Breast epithelium (tissue), 4 donors: ENCODE measurements at regions not wholly inside any gene's neighbourhood (a gene's known extent, or its start where the extent isn't known, plus 50 kb on each side); places are given as distances from the start of the nearest gene placed in this dataset.

ENCODE experiments used
- DNase-seq, 2 donors: peaks; one replicate each; pipeline ENCODE4 v3.0.0-alpha.2; 2019; ENCODE audit warnings: low spot score in 2 of 2
- H3K27ac ChIP-seq, 2 donors: fragments of 200-600 bp; sonication (generic) in 1 of 2; one replicate each; pipeline ENCODE4 v1.5.1; 2016 to 2019; ENCODE audit warnings: mild to moderate bottlenecking in 1 of 2
- H3K27me3 ChIP-seq, 2 donors: fragments of 200-600 bp; sonication (generic) in 1 of 2; one replicate each; pipeline versions ENCODE4 v1.5.1 to v1.6.0; 2017 to 2019; ENCODE audit warnings: control low read depth in 1 of 2, mild to moderate bottlenecking in 1 of 2
- H3K36me3 ChIP-seq: fragments of 200-600 bp; one replicate; pipeline ENCODE4 v1.5.1; 2019
- H3K4me1 ChIP-seq, 2 donors: fragments of 200-600 bp; sonication (generic); one replicate each; pipeline ENCODE4 v1.5.1; 2016 to 2019; ENCODE audit warnings: control low read depth in 1 of 2
- H3K4me3 ChIP-seq, 3 donors: fragments of 200-600 bp; sonication (generic); 1 replicate in 2 of 3; 2 replicates in 1 of 3; pipeline ENCODE4 v1.5.1; 2016 to 2019; ENCODE audit warnings: mild to moderate bottlenecking in 3 of 3, moderate library complexity in 2 of 3
- H3K9me3 ChIP-seq, 2 donors: fragments of 200-600 bp; sonication (generic) in 1 of 2; one replicate each; pipeline ENCODE4 v1.5.1; 2016 to 2019; ENCODE audit warnings: control low read depth in 1 of 2
- CTCF ChIP-seq, 3 donors: fragments of 450-650 bp; IDR thresholded peaks; one replicate each; pipeline ENCODE4 v1.5.1; 2016 to 2017; ENCODE audit warnings: antibody characterized with exemption in 3 of 3, mild to moderate bottlenecking in 3 of 3, moderate library complexity in 3 of 3
- POLR2A ChIP-seq: fragments of 450-650 bp; IDR thresholded peaks from one replicate; pipeline ENCODE4 v1.6.1; 2016; ENCODE audit warnings: antibody characterized with exemption, mild to moderate bottlenecking, moderate library complexity
- POLR2AphosphoS5 ChIP-seq, 3 donors: sonication (generic); formaldehyde crosslinking; IDR thresholded peaks; one replicate each; pipeline ENCODE4 v1.6.1; 2017; ENCODE audit warnings: antibody characterized with exemption in 3 of 3
- intact Hi-C: fragments of 100-400 bp; cut with DNase I; formaldehyde crosslinking; loops from one replicate; pipeline ENCODE4 v1.15.1; 2023; ENCODE audit warnings: low total_unique reads

DNA sequence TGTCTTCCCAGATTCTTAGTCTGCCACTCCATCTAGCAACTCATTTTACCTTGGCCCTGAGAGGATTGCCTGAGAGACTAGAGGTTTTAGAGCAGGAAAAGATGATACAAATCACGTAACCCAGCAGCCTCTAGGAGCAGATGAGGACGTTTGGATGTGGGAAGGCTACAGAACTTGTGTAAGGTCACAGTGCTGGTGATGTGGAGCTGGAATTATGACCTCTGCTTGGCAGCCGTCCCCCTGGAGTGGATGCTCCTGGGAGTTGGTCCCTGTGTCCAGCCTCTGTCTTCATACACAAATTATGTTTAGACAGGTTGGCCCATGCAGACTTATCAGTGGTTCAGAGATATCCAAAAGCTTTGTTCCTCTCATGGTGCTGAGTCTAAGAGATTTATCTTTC is 499.0 kb downstream of the EBF1 start:
- TF ChIP-seq CTCF (IDR thresholded peaks at IDR 0.05) = no peak
- no peak for TF ChIP-seq POLR2AphosphoS5 (IDR thresholded peaks at IDR 0.05)
- TF ChIP-seq POLR2A = no peak
- DNase-seq = no peak
- no peaks in the 10 kb centered on the region for H3K4me1 ChIP-seq
- no peaks in the 10 kb centered on the region for H3K36me3 ChIP-seq
- H3K9me3 ChIP-seq = no peaks in the 10 kb centered on the region
- intact Hi-C loops = no loop called here
- H3K4me3 ChIP-seq = no peak overlapping the region
- no peaks in the 10 kb centered on the region for H3K27me3 ChIP-seq
- H3K27ac ChIP-seq = no peak overlapping the region

GRCh38 chr5:158599157-158599556 is 500.6 kb downstream of the EBF1 start:
- H3K36me3 ChIP-seq = no peaks in the 10 kb centered on the region
- H3K27ac ChIP-seq = no peak overlapping the region
- H3K4me1 ChIP-seq = no peaks in the 10 kb centered on the region
- no peaks in the 10 kb centered on the region for H3K9me3 ChIP-seq
- no peak for DNase-seq
- TF ChIP-seq POLR2A (no peak), CTCF (IDR thresholded peaks at IDR 0.05) (no peak), POLR2AphosphoS5 (IDR thresholded peaks at IDR 0.05) (no peak)
- intact Hi-C loops = no loop called here
- H3K27me3 ChIP-seq = no peaks in the 10 kb centered on the region
- no peak overlapping the region for H3K4me3 ChIP-seq

GRCh38 chr5:158594595-158595242 is 505.0 kb downstream of the EBF1 start:
- H3K27me3 ChIP-seq = no peaks in the 10 kb centered on the region
- H3K9me3 ChIP-seq = no peaks in the 10 kb centered on the region
- H3K4me3 ChIP-seq = no peak overlapping the region
- TF ChIP-seq CTCF (IDR thresholded peaks at IDR 0.05) (no peak), POLR2AphosphoS5 (IDR thresholded peaks at IDR 0.05) (no peak), POLR2A (no peak)
- intact Hi-C loops = no loop called here
- no peaks in the 10 kb centered on the region for H3K36me3 ChIP-seq
- H3K27ac ChIP-seq = no peak overlapping the region
- no peaks in the 10 kb centered on the region for H3K4me1 ChIP-seq
- DNase-seq = no peak

DNA sequence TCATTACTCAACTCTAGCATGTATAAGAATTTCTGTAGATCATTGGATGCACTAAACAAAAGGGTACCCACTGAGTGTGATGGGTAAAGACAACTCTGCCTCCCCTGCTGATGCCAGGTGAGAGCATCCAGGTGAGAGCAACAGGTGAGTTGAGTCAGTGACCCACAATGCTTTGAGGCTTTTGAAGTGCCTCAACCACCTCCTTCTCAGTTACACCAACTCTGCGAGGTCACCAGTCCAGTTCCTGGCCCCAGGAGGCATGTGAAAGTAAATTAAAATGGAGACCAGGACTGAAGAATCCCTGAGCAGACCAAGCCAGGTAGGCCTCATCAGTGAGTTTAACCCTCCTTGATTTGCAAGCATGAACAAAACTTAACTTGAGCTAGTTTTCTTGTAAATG is 505.8 kb downstream of the EBF1 start:
- no peaks in the 10 kb centered on the region for H3K27me3 ChIP-seq
- intact Hi-C loops = no loop called here

More for the DNA sequence above, 505.8 kb downstream of the EBF1 start:
- Histone ChIP-seq H3K27ac (no peak overlapping the region), H3K4me1 (no peaks in the 10 kb centered on the region), H3K9me3 (no peaks in the 10 kb centered on the region), H3K4me3 (no peak overlapping the region), H3K36me3 (no peaks in the 10 kb centered on the region)
- DNase-seq = no peak
- TF ChIP-seq POLR2A = no peak
- no peak for TF ChIP-seq POLR2AphosphoS5 (IDR thresholded peaks at IDR 0.05)
- no peak for TF ChIP-seq CTCF (IDR thresholded peaks at IDR 0.05)
